Suprapubic skin (tissue), 3 donors: ENCODE measurements at regions not wholly inside any gene's neighbourhood (a gene's known extent, or its start where the extent isn't known, plus 50 kb on each side); places are given as distances from the start of the nearest gene placed in this dataset.

Experiments used
- CTCF ChIP-seq, 2 donors: fragments of 200-600 bp in 1 of 2; fragments of 450-650 bp in 1 of 2; sonication (generic) in 1 of 2; IDR thresholded peaks; one replicate each; pipeline ENCODE4 v1.5.1; 2016 to 2019; ENCODE audit warnings: antibody characterized with exemption in 2 of 2, mild to moderate bottlenecking in 1 of 2, moderate library complexity in 1 of 2
- POLR2AphosphoS5 ChIP-seq, 3 donors: sonication (generic); formaldehyde crosslinking; IDR thresholded peaks; one replicate each; pipeline ENCODE4 v1.6.1; 2017; ENCODE audit warnings: antibody characterized with exemption in 3 of 3

GRCh38 chr1:186617926-186618325, 62.3 kb downstream of the PTGS2 start:
- no peak for TF ChIP-seq CTCF (IDR thresholded peaks at IDR 0.05)
- TF ChIP-seq POLR2AphosphoS5 (IDR thresholded peaks at IDR 0.05) = no peak
